DMS 273 (cell line): ENCODE measurements at regions not wholly inside any gene's neighbourhood (a gene's known extent, or its start where the extent isn't known, plus 50 kb on each side); places are given as distances from the start of the nearest gene placed in this dataset.
A peak's percentile ranks its signal among the peaks of the same experiment; 100 is the strongest.

Experiments
- DNase-seq: peaks from one replicate; lab custom pipeline; 2025; ENCODE audit not compliant: unreplicated experiment; lab: John Stamatoyannopoulos, UW

DNA sequence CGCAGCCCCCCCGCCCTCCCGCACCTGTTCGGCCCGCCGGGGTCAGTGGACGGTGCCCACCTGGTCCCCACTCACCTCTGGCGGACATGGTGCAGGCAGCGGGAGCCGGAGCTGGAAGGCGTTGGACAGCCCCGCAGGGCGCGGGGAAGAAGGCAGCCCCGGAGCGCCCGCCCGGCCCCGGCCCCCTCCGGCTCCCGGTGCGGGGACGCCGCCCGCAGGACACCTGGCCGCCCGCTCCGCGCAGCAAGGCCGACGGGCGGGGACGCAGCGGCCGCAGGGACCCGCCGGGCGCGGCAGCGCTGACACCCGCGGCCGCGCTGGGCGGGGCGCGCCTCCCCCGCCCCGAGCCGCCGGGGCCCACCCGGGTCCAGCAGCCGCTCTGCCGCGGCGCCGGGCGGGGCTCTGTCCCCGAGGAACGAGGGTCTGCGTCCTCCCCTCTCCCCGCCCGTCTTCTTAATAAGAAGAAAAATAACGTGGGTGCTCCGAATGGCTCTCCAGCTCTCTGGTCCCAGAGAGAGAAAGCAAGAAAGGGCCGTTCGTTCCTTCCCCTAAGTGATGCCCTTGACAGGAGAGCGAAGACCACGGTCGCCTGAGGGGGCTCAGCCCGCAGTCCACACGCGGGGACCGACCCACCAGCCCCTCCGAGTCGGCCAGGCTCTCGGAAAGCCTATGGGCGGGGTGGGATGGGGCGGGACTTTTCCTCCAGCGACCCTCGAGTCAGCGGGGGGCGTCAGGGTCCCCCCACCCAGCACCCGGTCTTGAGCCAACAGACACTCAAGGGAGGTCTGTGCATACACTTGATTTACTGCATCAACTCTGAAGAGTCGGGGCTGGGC, 53.4 kb upstream of the FHIP2A start:
- peak; percentile 48 for DNase-seq

GRCh38 chr10:114770009-114770408, 51.6 kb upstream of the FHIP2A start:
- no peak for DNase-seq

GRCh38 chr10:114771157-114771556, 50.4 kb upstream of the FHIP2A start:
- DNase-seq: no peak

DNA sequence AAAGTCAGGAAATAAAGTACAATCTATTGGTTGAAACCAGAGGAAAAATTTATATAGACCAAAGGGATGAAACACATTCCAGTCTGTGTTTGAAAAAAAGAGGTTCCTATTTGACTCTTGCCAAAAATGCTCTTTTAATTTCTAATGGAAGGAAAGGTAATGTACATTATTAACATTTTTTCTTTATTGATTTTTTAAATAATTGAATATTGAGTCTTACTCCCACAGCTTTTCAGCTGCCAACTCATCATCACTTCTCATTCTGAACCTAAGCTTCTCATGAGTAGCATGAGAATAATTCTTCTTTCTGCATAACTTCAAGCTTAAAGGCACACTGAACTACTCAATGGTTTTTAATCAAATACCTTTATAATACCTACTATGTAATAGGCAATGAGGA, 49.8 kb upstream of the FHIP2A start:
- no peak for DNase-seq
